Ovary (tissue), 3 donors: ENCODE measurements at regions not wholly inside any gene's neighbourhood (a gene's known extent, or its start where the extent isn't known, plus 50 kb on each side); places are given as distances from the start of the nearest gene placed in this dataset.
"Not testable (repeated sequence)": the region's sequence is repeated elsewhere in the genome, so short reads cannot be mapped to it uniquely, and the experiment has no call there.

ENCODE experiments used
- EP300 ChIP-seq: sonication (generic); formaldehyde crosslinking; IDR thresholded peaks from one replicate; pipeline ENCODE4 v1.6.1; 2017; ENCODE audit warnings: antibody characterized with exemption
- POLR2A ChIP-seq: fragments of 450-650 bp; IDR thresholded peaks from one replicate; pipeline ENCODE4 v1.6.1; 2017; ENCODE audit warnings: antibody characterized with exemption, mild to moderate bottlenecking, moderate library complexity
- TF ChIP-seq, protein P1 (sequence below), 3 donors: fragments of 450-650 bp in 2 of 3; fragments of 200-600 bp in 1 of 3; IDR thresholded peaks; one replicate each; pipeline versions ENCODE4 v1.5.1 to v1.8.0; 2016 to 2022; ENCODE audit warnings: antibody characterized with exemption in 3 of 3, mild to moderate bottlenecking in 1 of 3
- donor health status: DM: no; HTN: no; CAD: no.

DNA sequence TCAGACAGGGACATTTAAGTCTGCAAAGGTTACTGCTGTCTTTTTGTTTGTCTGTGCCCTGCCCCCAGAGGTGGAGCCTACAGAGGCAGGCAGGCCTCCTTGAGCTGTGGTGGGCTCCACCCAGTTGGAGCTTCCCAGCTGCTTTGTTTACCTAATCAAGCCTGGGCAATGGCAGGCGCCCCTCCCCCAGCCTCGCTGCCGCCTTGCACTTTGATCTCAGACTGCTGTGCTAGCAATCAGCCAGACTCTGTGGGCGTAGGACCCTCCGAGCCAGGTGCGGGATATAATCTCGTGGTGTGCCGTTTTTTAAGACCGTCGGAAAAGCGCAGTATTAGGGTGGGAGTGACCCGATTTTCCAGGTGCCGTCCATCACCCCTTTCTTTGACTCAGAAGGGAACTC is 96.2 kb upstream of the CLNK start:
- TF ChIP-seq, protein P1, sequence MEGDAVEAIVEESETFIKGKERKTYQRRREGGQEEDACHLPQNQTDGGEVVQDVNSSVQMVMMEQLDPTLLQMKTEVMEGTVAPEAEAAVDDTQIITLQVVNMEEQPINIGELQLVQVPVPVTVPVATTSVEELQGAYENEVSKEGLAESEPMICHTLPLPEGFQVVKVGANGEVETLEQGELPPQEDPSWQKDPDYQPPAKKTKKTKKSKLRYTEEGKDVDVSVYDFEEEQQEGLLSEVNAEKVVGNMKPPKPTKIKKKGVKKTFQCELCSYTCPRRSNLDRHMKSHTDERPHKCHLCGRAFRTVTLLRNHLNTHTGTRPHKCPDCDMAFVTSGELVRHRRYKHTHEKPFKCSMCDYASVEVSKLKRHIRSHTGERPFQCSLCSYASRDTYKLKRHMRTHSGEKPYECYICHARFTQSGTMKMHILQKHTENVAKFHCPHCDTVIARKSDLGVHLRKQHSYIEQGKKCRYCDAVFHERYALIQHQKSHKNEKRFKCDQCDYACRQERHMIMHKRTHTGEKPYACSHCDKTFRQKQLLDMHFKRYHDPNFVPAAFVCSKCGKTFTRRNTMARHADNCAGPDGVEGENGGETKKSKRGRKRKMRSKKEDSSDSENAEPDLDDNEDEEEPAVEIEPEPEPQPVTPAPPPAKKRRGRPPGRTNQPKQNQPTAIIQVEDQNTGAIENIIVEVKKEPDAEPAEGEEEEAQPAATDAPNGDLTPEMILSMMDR (IDR thresholded peaks at IDR 0.05), result not testable (repeated sequence)
- not testable (repeated sequence) for TF ChIP-seq POLR2A, EP300
